Tibial nerve (tissue), 3 donors: ENCODE measurements at regions not wholly inside any gene's neighbourhood (a gene's known extent, or its start where the extent isn't known, plus 50 kb on each side); places are given as distances from the start of the nearest gene placed in this dataset.

Source experiments
- CTCF ChIP-seq, 5 experiments: fragments of 200-600 bp in 3 of 5; fragments of 450-650 bp in 2 of 5; sonication (generic) in 3 of 5; IDR thresholded peaks; one replicate each; pipeline ENCODE4 v1.5.1; 2016 to 2019; ENCODE audit warnings: antibody characterized with exemption in 5 of 5, mild to moderate bottlenecking in 3 of 5, moderate library complexity in 2 of 5
- POLR2A ChIP-seq, 2 donors: fragments of 450-650 bp; IDR thresholded peaks; one replicate each; pipeline ENCODE4 v1.6.1; 2017; ENCODE audit warnings: antibody characterized with exemption in 2 of 2, mild to moderate bottlenecking in 2 of 2, moderate library complexity in 2 of 2

- TF ChIP-seq CTCF (IDR thresholded peaks at IDR 0.05): no peak
- TF ChIP-seq POLR2A (IDR thresholded peaks at IDR 0.05): no peak
Measured at GRCh38 chr5:54738973-54739367, 221.4 kb downstream of the SNX18 start.
